MCF 10A (cell line): ENCODE measurements at regions not wholly inside any gene's neighbourhood (a gene's known extent, or its start where the extent isn't known, plus 50 kb on each side); places are given as distances from the start of the nearest gene placed in this dataset.

Source experiments
- BruUV-seq: library from RNA; stranded (reverse); fragments of 400-500 nt; replicated peaks from 2 replicates; lab custom pipeline; 2021; lab: Mats Ljungman, UMichigan
- CTCF ChIA-PET: fragments of 300-600 bp; sonication (Branson Sonifier 250); formaldehyde crosslinking; extraction: SDS; loops from one replicate; lab custom pipeline; 2021; ENCODE audit warnings: antibody characterized with exemption, inconsistent platforms; lab: Yijun Ruan, JAX
- POLR2A ChIA-PET: fragments of 300-600, 350-650 bp; sonication (Branson Sonifier 250); formaldehyde crosslinking; extraction: SDS; loops from one replicate; lab custom pipeline; 2020; ENCODE audit warnings: antibody characterized with exemption, inconsistent platforms; lab: Yijun Ruan, JAX
- DNase-seq: peaks from one replicate; pipeline ENCODE4 v3.0.0-alpha.2; 2018; ENCODE audit not compliant: unreplicated experiment
- H3K27ac Mint-ChIP-seq: one replicate; pipeline ENCODE4 v1.8.0; 2022; ENCODE audit warnings: mild to moderate bottlenecking, low read depth, mixed read lengths; ENCODE audit not compliant: unreplicated experiment
- H3K27me3 Mint-ChIP-seq: one replicate; pipeline ENCODE4 v1.8.0; 2022; ENCODE audit warnings: mixed read lengths; ENCODE audit not compliant: insufficient read depth, unreplicated experiment
- H3K36me3 Mint-ChIP-seq: one replicate; pipeline ENCODE4 v1.8.0; 2022; ENCODE audit warnings: mild to moderate bottlenecking, moderate library complexity, mixed read lengths; ENCODE audit not compliant: insufficient read depth, unreplicated experiment
- H3K4me1 Mint-ChIP-seq: one replicate; pipeline ENCODE4 v1.8.0; 2022; ENCODE audit warnings: mixed read lengths; ENCODE audit not compliant: insufficient read depth, unreplicated experiment
- H3K4me3 Mint-ChIP-seq: one replicate; pipeline ENCODE4 v1.8.0; 2022; ENCODE audit warnings: mild to moderate bottlenecking, moderate library complexity, mixed read lengths; ENCODE audit not compliant: unreplicated experiment
- H3K9me3 Mint-ChIP-seq: one replicate; pipeline ENCODE4 v1.8.0; 2022; ENCODE audit warnings: mixed read lengths; ENCODE audit not compliant: unreplicated experiment
- CTCF ChIP-seq: fragments of 200-600 bp; IDR thresholded peaks from one replicate; pipeline ENCODE4 v1.8.0; 2022; ENCODE audit warnings: antibody characterized with exemption, mild to moderate bottlenecking; ENCODE audit not compliant: unreplicated experiment
- intact Hi-C: fragments of 100-400 bp; cut with micrococcal nuclease; formaldehyde crosslinking; loops from 2 replicates; pipeline ENCODE4 v1.14.1; 2022

GRCh38 chr2:9775351-9775750, 67.9 kb upstream of the TAF1B start:
- TF ChIP-seq CTCF, result no peak
- Mint-ChIP-seq H3K9me3 (no peaks in the 10 kb centered on the region), H3K27me3 (no peaks in the 10 kb centered on the region), H3K27ac (no peak overlapping the region), H3K4me3 (no peak overlapping the region), H3K4me1 (peaks cover 6% of the 10 kb centered on the region), H3K36me3 (no peaks in the 10 kb centered on the region)
- CTCF ChIA-PET, result no interaction called here
- DNase-seq, result no peak
- intact Hi-C loops, result no loop called here
- no TSS peak for BruUV-seq
- POLR2A ChIA-PET, result no interaction called here

GRCh38 chr2:9775999-9776712, 67.1 kb upstream of the TAF1B start:
- CTCF ChIA-PET, result no interaction called here
- intact Hi-C loops, result no loop called here
- BruUV-seq, result no TSS peak
- Mint-ChIP-seq H3K9me3 (no peaks in the 10 kb centered on the region), H3K4me1 (peaks cover 5% of the 10 kb centered on the region), H3K27ac (no peak overlapping the region), H3K4me3 (no peak overlapping the region), H3K36me3 (no peaks in the 10 kb centered on the region), H3K27me3 (no peaks in the 10 kb centered on the region)
- no peak for DNase-seq
- no peak for TF ChIP-seq CTCF
- POLR2A ChIA-PET, result no interaction called here

- Mint-ChIP-seq H3K27me3 (no peaks in the 10 kb centered on the region), H3K4me3 (no peak overlapping the region), H3K4me1 (peaks cover 10% of the 10 kb centered on the region), H3K9me3 (no peaks in the 10 kb centered on the region), H3K27ac (no peak overlapping the region), H3K36me3 (no peaks in the 10 kb centered on the region)
- DNase-seq, result no peak
- TF ChIP-seq CTCF, result no peak
- intact Hi-C loops, result no loop called here
- CTCF ChIA-PET, result interaction anchor here (0.6 to 1.0 kb wide), 3 partner anchors 24 to 295 kb away, joined by 3 read pairs; partner anchors contain the start of gene TAF1B
- no TSS peak for BruUV-seq
- POLR2A ChIA-PET, result no interaction called here
These were observed 66.2 kb upstream of the TAF1B start for GRCh38 chr2:9777081-9777480.

GRCh38 chr2:9778012-9778411, 65.3 kb upstream of the TAF1B start:
- Mint-ChIP-seq H3K4me1 (peaks cover 17% of the 10 kb centered on the region), H3K27me3 (no peaks in the 10 kb centered on the region), H3K9me3 (no peaks in the 10 kb centered on the region), H3K27ac (no peak overlapping the region), H3K4me3 (no peak overlapping the region), H3K36me3 (no peaks in the 10 kb centered on the region)
- ChIA-PET CTCF (interaction anchor here (0.6 to 1.0 kb wide), 2 partner anchors 12 to 65 kb away, joined by 3 read pairs; partner anchors contain the start of gene TAF1B), POLR2A (no interaction called here)
- BruUV-seq, result no TSS peak
- intact Hi-C loops, result no loop called here
- TF ChIP-seq CTCF, result no peak
- DNase-seq, result peak; percentile 61
